Gastroesophageal sphincter (tissue), 4 donors: ENCODE measurements at regions not wholly inside any gene's neighbourhood (a gene's known extent, or its start where the extent isn't known, plus 50 kb on each side); places are given as distances from the start of the nearest gene placed in this dataset.

ENCODE experiments used
- ATAC-seq: fragments of 150-250 bp; one replicate; pipeline ENCODE4 v1.9.1; 2016; ENCODE audit warnings: mild to moderate bottlenecking, moderate library complexity
- H3K27ac ChIP-seq, 4 donors: fragments of 200-600 bp; sonication (generic) in 3 of 4; 1 replicate in 3 of 4; 2 replicates in 1 of 4; pipeline ENCODE4 v1.5.1; 2016 to 2019
- H3K27me3 ChIP-seq: fragments of 200-600 bp; sonication (generic); one replicate; pipeline ENCODE4 v1.5.1; 2019
- H3K36me3 ChIP-seq, 2 donors: fragments of 200-600 bp; sonication (generic); one replicate each; pipeline ENCODE4 v1.5.1; 2019; ENCODE audit warnings: control low read depth in 1 of 2
- H3K4me1 ChIP-seq, 3 donors: fragments of 200-600 bp; sonication (generic); 1 replicate in 2 of 3; 2 replicates in 1 of 3; pipeline ENCODE4 v1.5.1; 2016 to 2019; ENCODE audit warnings: control low read depth in 2 of 3
- H3K4me3 ChIP-seq, 2 donors: fragments of 200-600 bp; sonication (generic); one replicate each; pipeline ENCODE4 v1.5.1; 2019; ENCODE audit warnings: mild to moderate bottlenecking in 1 of 2, moderate library complexity in 1 of 2
- H3K9me3 ChIP-seq, 3 donors: fragments of 200-600 bp; sonication (generic); one replicate each; pipeline ENCODE4 v1.5.1; 2017 to 2019; ENCODE audit warnings: control low read depth in 2 of 3
- CTCF ChIP-seq, 4 experiments: fragments of 200-600 bp in 2 of 4; fragments of 450-650 bp in 2 of 4; sonication (generic) in 1 of 4; IDR thresholded peaks; one replicate each; pipeline ENCODE4 v1.5.1; 2017 to 2019; ENCODE audit warnings: antibody characterized with exemption in 4 of 4, mild to moderate bottlenecking in 2 of 4, moderate library complexity in 2 of 4
- EP300 ChIP-seq: sonication (generic); formaldehyde crosslinking; IDR thresholded peaks from one replicate; pipeline ENCODE4 v1.6.1; 2017; ENCODE audit warnings: antibody characterized with exemption, mild to moderate bottlenecking
- POLR2A ChIP-seq, 2 donors: fragments of 450-650 bp; IDR thresholded peaks; one replicate each; pipeline ENCODE4 v1.6.1; 2017; ENCODE audit warnings: antibody characterized with exemption in 2 of 2, mild to moderate bottlenecking in 2 of 2, moderate library complexity in 1 of 2
- POLR2AphosphoS5 ChIP-seq: sonication (generic); formaldehyde crosslinking; IDR thresholded peaks from one replicate; pipeline ENCODE4 v1.6.1; 2017; ENCODE audit warnings: antibody characterized with exemption
- WGBS, 2 donors: methylation state at CpG; one replicate each; pipeline ENCODE4 v1.1.5; 2018; ENCODE audit warnings: low coverage in 1 of 2; 5-methylcytosine and 5-hydroxymethylcytosine counted together

GRCh38 chr16:51532551-51532950, 381.5 kb upstream of the SALL1 start:
- ATAC-seq, result no peak
- no peak overlapping the region for H3K27ac ChIP-seq
- no peak overlapping the region for H3K4me3 ChIP-seq
- TF ChIP-seq POLR2A (IDR thresholded peaks at IDR 0.05) (no peak), EP300 (no peak), POLR2AphosphoS5 (no peak), CTCF (IDR thresholded peaks at IDR 0.05) (no peak)
- WGBS, 2 donors, result 65 to 80% methylated on average over 1 of the region's 1 CpG
- H3K9me3 ChIP-seq, result no peaks in the 10 kb centered on the region
- no peaks in the 10 kb centered on the region for H3K4me1 ChIP-seq
- no peaks in the 10 kb centered on the region for H3K27me3 ChIP-seq
- no peaks in the 10 kb centered on the region for H3K36me3 ChIP-seq

GRCh38 chr16:51531271-51531670, 380.2 kb upstream of the SALL1 start:
- Histone ChIP-seq H3K27me3 (no peaks in the 10 kb centered on the region), H3K4me1 (no peaks in the 10 kb centered on the region), H3K36me3 (no peaks in the 10 kb centered on the region), H3K9me3 (no peaks in the 10 kb centered on the region), H3K27ac (no peak overlapping the region), H3K4me3 (no peak overlapping the region)
- TF ChIP-seq EP300, result no peak
- TF ChIP-seq CTCF (IDR thresholded peaks at IDR 0.05), result no peak
- TF ChIP-seq POLR2AphosphoS5, result no peak
- TF ChIP-seq POLR2A (IDR thresholded peaks at IDR 0.05), result no peak
- WGBS, 2 donors, result 92 to 97% methylated on average over 2 to 3 of the region's 3 CpGs
- ATAC-seq, result no peak

GRCh38 chr16:51527349-51527748, 376.3 kb upstream of the SALL1 start:
- Histone ChIP-seq H3K36me3 (no peaks in the 10 kb centered on the region), H3K27me3 (no peaks in the 10 kb centered on the region), H3K27ac (no peak overlapping the region), H3K9me3 (peaks cover 0 to 3% (median 0%) of the 10 kb centered on the region in 3 donors), H3K4me3 (no peak overlapping the region), H3K4me1 (no peaks in the 10 kb centered on the region)
- WGBS, 2 donors, result 77 to 79% methylated on average over 5 to 6 of the region's 6 CpGs
- TF ChIP-seq POLR2A (IDR thresholded peaks at IDR 0.05) (no peak), EP300 (no peak), POLR2AphosphoS5 (no peak), CTCF (IDR thresholded peaks at IDR 0.05) (no peak)
- no peak for ATAC-seq

- 29 to 31% methylated on average over 4 to 9 of the region's 9 CpGs for WGBS, 2 donors
- TF ChIP-seq POLR2A (IDR thresholded peaks at IDR 0.05), result no peak
- TF ChIP-seq CTCF (IDR thresholded peaks at IDR 0.05), result no peak
- no peak for TF ChIP-seq EP300
- no peak for TF ChIP-seq POLR2AphosphoS5
- Histone ChIP-seq H3K4me3 (no peak overlapping the region), H3K9me3 (peaks cover 0 to 10% (median 0%) of the 10 kb centered on the region in 3 donors), H3K27me3 (no peaks in the 10 kb centered on the region), H3K4me1 (no peaks in the 10 kb centered on the region), H3K27ac (no peak overlapping the region), H3K36me3 (no peaks in the 10 kb centered on the region)
- ATAC-seq, result no peak
Observed at GRCh38 chr16:51526621-51527020, 375.6 kb upstream of the SALL1 start.

GRCh38 chr16:51524555-51525373, 373.7 kb upstream of the SALL1 start:
- H3K9me3 ChIP-seq, result peaks cover 0 to 11% (median 0%) of the 10 kb centered on the region in 3 donors
- H3K27ac ChIP-seq, result no peak overlapping the region
- 29 to 48% methylated on average over 2 to 5 of the region's 6 CpGs for WGBS, 2 donors
- no peaks in the 10 kb centered on the region for H3K36me3 ChIP-seq
- TF ChIP-seq POLR2A (IDR thresholded peaks at IDR 0.05) (no peak), EP300 (no peak), CTCF (IDR thresholded peaks at IDR 0.05) (no peak), POLR2AphosphoS5 (no peak)
- no peaks in the 10 kb centered on the region for H3K27me3 ChIP-seq
- no peak for ATAC-seq
- no peaks in the 10 kb centered on the region for H3K4me1 ChIP-seq
- H3K4me3 ChIP-seq, result no peak overlapping the region
